Left lung (tissue), 4 donors: ENCODE measurements at regions not wholly inside any gene's neighbourhood (a gene's known extent, or its start where the extent isn't known, plus 50 kb on each side); places are given as distances from the start of the nearest gene placed in this dataset.

Experiments used
- ATAC-seq: fragments of 200-7000 bp; cut with Tn5 transposase; one replicate; pipeline ENCODE4 v1.9.1; 2020; ENCODE audit warnings: moderate library complexity
- DNase-seq, 4 donors: peaks; one replicate each; pipeline ENCODE4 v3.0.0-alpha.2; 2013 to 2020
- H3K27ac ChIP-seq, 2 donors: fragments of 200-600 bp; sonication (generic) in 1 of 2; one replicate each; pipeline versions ENCODE4 v1.5.0 to v1.8.0; 2020 to 2021
- H3K27me3 ChIP-seq, 2 donors: fragments of 200-600 bp; sonication (generic) in 1 of 2; one replicate each; pipeline versions ENCODE4 v1.5.0 to v1.8.0; 2020 to 2021
- H3K36me3 ChIP-seq, 2 donors: fragments of 200-600 bp; sonication (generic) in 1 of 2; one replicate each; pipeline versions ENCODE4 v1.5.0 to v1.8.0; 2020 to 2021
- H3K4me1 ChIP-seq, 2 donors: fragments of 200-600 bp; one replicate each; pipeline ENCODE4 v1.8.0; 2021
- H3K4me3 ChIP-seq, 2 donors: fragments of 200-600 bp; sonication (generic) in 1 of 2; one replicate each; pipeline versions ENCODE4 v1.5.0 to v1.8.0; 2020 to 2021; ENCODE audit warnings: mild to moderate bottlenecking in 1 of 2
- H3K9me3 ChIP-seq, 2 donors: fragments of 200-600 bp; sonication (generic) in 1 of 2; one replicate each; pipeline versions ENCODE4 v1.5.0 to v1.8.0; 2020 to 2021
- CTCF ChIP-seq, 2 donors: fragments of 200-600 bp; sonication (generic) in 1 of 2; IDR thresholded peaks; one replicate each; pipeline versions ENCODE4 v1.5.0 to v1.8.0; 2021; ENCODE audit warnings: antibody characterized with exemption in 2 of 2
- intact Hi-C, 2 donors: fragments of 100-400 bp; cut with DNase I; formaldehyde crosslinking; loops; one replicate each; pipeline versions ENCODE4 v1.11.2 to v1.14.2; 2022
- donor health status: DM: no; HTN: yes; CAD: no.
- donor health status: DM: no; HTN: no; CAD: no.

GRCh38 chr7:53740971-53741370 is 705.5 kb downstream of the POM121L12 start:
- Histone ChIP-seq H3K27me3 (no peaks in the 10 kb centered on the region), H3K4me1 (no peaks in the 10 kb centered on the region), H3K9me3 (peaks cover 0 to 24% of the 10 kb centered on the region in 2 donors), H3K4me3 (no peak overlapping the region), H3K27ac (no peak overlapping the region), H3K36me3 (no peaks in the 10 kb centered on the region)
- TF ChIP-seq CTCF (IDR thresholded peaks at IDR 0.05): no peak
- intact Hi-C loops: no loop called here
- ATAC-seq (no peak), DNase-seq (peak in 1 of 4 donors; percentile 28)

GRCh38 chr7:53743697-53744402 is 708.4 kb downstream of the POM121L12 start:
- TF ChIP-seq CTCF (IDR thresholded peaks at IDR 0.05): no peak
- ATAC-seq: no peak

GRCh38 chr7:53744403-53744760 is 708.9 kb downstream of the POM121L12 start:
- H3K27me3 ChIP-seq: no peaks in the 10 kb centered on the region
- DNase-seq: no peak
- no peak overlapping the region for H3K27ac ChIP-seq
- no peak for ATAC-seq
- H3K9me3 ChIP-seq: peaks cover 0 to 16% of the 10 kb centered on the region in 2 donors
- intact Hi-C loops: no loop called here
- H3K36me3 ChIP-seq: no peaks in the 10 kb centered on the region
- TF ChIP-seq CTCF (IDR thresholded peaks at IDR 0.05): no peak
- no peaks in the 10 kb centered on the region for H3K4me1 ChIP-seq
- H3K4me3 ChIP-seq: no peak overlapping the region

More at GRCh38 chr7:53743697-53744402, 708.4 kb downstream of the POM121L12 start:
- Histone ChIP-seq H3K27me3 (no peaks in the 10 kb centered on the region), H3K4me3 (no peak overlapping the region), H3K36me3 (no peaks in the 10 kb centered on the region), H3K4me1 (no peaks in the 10 kb centered on the region), H3K27ac (no peak overlapping the region), H3K9me3 (peaks cover 0 to 21% of the 10 kb centered on the region in 2 donors)
- intact Hi-C loops: no loop called here
- DNase-seq: no peak

GRCh38 chr7:53756946-53757345 is 721.5 kb downstream of the POM121L12 start:
- TF ChIP-seq CTCF (IDR thresholded peaks at IDR 0.05): no peak
- DNase-seq: no peak
- Histone ChIP-seq H3K27ac (no peak overlapping the region), H3K36me3 (no peaks in the 10 kb centered on the region), H3K4me3 (no peak overlapping the region), H3K9me3 (peaks cover 0 to 7% of the 10 kb centered on the region in 2 donors), H3K4me1 (no peaks in the 10 kb centered on the region), H3K27me3 (no peaks in the 10 kb centered on the region)
- intact Hi-C loops: no loop called here
- no peak for ATAC-seq

- ATAC-seq: no peak
- TF ChIP-seq CTCF (IDR thresholded peaks at IDR 0.05): no peak
- intact Hi-C loops: no loop called here
Measured at GRCh38 chr7:53768186-53768585, 732.8 kb downstream of the POM121L12 start.

More at GRCh38 chr7:53768186-53768585, 732.8 kb downstream of the POM121L12 start:
- H3K4me3 ChIP-seq: no peak overlapping the region
- no peaks in the 10 kb centered on the region for H3K4me1 ChIP-seq
- H3K36me3 ChIP-seq: no peaks in the 10 kb centered on the region
- DNase-seq: no peak
- no peaks in the 10 kb centered on the region for H3K27me3 ChIP-seq
- no peak overlapping the region for H3K27ac ChIP-seq
- peaks cover 0 to 35% of the 10 kb centered on the region in 2 donors for H3K9me3 ChIP-seq
